NCI-H69 (cell line): ENCODE measurements at regions not wholly inside any gene's neighbourhood (a gene's known extent, or its start where the extent isn't known, plus 50 kb on each side); places are given as distances from the start of the nearest gene placed in this dataset.
"Not testable (repeated sequence)": the region's sequence is repeated elsewhere in the genome, so short reads cannot be mapped to it uniquely, and the experiment has no call there.

Experiments
- DNase-seq: peaks from one replicate; lab custom pipeline; 2025; lab: John Stamatoyannopoulos, UW

- DNase-seq: no peak
These were observed 130.1 kb upstream of the SLC44A1 start for GRCh38 chr9:105114318-105114717.

- peak; percentile 55 for DNase-seq
These were observed 129.3 kb upstream of the SLC44A1 start for GRCh38 chr9:105114964-105115728.

GRCh38 chr9:105116052-105116868, 128.2 kb upstream of the SLC44A1 start:
- no peak for DNase-seq

DNA sequence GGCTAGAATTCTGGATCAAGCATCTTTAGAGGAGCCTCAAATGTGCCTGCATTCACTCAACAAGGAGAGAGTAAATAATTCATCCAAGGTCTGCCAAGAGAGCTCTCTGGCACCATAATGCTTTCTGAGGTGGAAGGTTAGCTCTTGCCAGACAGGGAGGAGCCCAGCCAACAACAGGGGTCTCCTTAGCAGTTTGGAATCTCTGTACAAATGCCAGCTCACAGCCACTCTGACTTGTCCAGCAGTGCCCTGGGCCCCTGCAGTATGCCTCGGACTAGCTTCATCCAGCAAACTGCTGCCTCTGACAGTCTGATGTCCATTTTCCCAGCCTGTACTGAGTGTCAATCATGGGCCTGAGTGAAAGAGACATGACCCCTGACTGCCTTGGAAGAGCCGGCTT, 127.2 kb upstream of the SLC44A1 start:
- DNase-seq: peak; percentile 63

DNA sequence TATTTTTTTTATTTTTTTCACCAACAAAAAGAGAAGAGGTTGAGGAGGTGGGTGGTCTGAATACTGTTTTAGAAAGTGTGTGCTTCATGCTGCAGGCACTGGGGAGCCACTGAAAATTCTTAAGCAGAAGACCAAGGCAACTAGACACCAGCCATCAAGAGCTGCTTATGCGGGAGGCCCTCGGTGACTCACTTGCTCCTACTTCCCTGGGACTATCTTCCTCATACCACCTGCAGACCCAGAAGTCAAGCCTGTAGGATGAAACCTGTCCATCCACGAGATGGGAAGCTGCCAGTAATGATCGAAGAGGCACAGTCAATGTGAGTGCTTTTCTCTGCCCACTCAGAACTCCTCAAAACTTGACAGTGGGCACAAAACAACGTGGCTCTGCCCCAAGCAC, 125.8 kb upstream of the SLC44A1 start:
- DNase-seq: no peak

- DNase-seq: no peak
These were observed 125.3 kb upstream of the SLC44A1 start for GRCh38 chr9:105119156-105119555.

DNA sequence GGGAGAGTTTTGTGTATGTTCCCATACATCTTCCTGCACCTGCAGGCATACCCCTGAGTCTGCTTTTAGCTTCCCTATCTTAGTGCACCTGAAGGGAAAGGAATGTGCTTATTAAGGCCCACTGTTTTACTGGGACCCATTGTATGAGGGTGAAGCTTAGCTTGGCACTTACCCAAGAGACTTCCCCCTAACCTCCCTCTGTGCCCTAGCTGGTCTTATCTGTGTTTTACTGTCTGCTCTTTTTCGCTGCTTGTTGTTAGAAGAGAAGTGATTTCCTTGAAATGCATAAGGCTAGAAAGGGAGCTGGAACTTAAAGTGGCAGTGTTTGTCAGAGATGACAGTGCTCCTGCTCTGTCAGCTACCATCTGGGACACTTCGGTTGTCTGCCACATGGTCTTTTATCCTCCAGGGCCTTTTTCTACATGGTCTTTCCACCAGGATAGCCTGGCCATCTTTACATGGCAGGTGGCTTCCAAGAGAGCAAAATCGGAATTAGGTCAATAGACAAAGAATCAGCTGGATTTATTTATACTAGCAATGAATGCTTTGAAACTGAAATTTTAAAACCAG, 122.5 kb upstream of the SLC44A1 start:
- DNase-seq: no peak

DNA sequence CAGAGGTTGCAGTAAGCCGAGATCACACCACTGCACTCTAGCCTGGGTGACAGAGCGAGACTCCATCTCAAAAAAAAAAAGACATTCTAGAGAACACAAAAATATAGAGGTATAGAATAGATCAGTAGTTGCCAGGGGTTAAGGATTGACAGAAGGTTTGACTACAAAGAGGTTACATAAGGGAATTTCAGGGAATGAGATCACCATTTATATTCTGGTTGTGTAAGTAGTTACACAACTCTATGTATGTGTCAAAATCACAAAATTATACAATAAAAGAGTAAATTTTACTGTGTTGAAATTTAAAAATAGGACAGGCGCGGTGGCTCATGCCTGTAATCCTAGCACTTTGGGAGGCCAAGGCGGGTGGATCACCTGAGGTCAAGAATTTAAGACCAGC, 119.9 kb upstream of the SLC44A1 start:
- not testable (repeated sequence) for DNase-seq

GRCh38 chr9:105126226-105126625, 118.2 kb upstream of the SLC44A1 start:
- no peak for DNase-seq

GRCh38 chr9:105127863-105128220, 116.6 kb upstream of the SLC44A1 start:
- DNase-seq: peak; percentile 24

GRCh38 chr9:105128908-105129600, 115.4 kb upstream of the SLC44A1 start:
- peak; percentile 77 for DNase-seq

DNA sequence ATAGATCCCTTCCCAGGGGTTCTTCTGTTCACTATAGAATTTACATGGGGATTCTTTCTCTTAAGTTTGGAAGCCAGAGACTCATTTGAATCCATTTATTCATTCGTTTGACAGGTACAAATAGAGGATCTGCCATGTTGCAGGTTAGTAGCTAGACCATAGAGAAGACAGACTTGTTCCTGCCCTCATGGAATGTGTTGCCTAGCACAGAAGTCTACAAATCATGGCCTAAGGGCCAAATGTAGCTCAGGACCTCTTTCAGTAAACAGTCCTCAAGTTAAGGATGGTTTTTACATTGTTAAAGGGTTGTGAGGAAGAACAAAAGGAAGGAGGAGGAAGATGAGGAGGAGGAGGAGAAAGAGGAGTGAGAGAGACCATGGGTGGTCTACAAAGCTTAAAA, 114.7 kb upstream of the SLC44A1 start:
- no peak for DNase-seq

DNA sequence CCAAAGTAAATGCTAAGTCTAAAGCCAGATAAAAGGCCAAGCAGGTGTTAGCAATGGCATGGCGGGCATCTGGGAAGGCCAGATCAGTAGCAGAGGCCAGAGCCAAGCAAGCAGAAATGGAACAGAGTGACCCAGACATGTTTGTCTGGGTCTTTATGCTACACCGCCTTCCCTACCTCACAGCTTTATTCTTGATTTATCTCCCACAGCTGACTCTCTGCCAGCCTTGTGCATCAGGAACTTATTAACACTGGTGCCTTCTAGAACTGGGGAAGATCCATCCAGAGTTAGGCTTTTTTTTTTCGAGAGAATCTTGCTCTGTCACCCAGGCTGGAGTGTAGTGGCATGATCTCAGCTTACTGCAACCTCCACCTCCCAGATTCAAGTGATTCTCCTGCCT, 112.5 kb upstream of the SLC44A1 start:
- no peak for DNase-seq

- no peak for DNase-seq
These were observed 111.8 kb upstream of the SLC44A1 start for GRCh38 chr9:105132606-105133005.

GRCh38 chr9:105138306-105138801, 106.1 kb upstream of the SLC44A1 start:
- DNase-seq: peak; percentile 98

GRCh38 chr9:105141146-105141975, 103.1 kb upstream of the SLC44A1 start:
- DNase-seq: no peak

- DNase-seq: no peak
These were observed 102.5 kb upstream of the SLC44A1 start for GRCh38 chr9:105141976-105142250.

DNA sequence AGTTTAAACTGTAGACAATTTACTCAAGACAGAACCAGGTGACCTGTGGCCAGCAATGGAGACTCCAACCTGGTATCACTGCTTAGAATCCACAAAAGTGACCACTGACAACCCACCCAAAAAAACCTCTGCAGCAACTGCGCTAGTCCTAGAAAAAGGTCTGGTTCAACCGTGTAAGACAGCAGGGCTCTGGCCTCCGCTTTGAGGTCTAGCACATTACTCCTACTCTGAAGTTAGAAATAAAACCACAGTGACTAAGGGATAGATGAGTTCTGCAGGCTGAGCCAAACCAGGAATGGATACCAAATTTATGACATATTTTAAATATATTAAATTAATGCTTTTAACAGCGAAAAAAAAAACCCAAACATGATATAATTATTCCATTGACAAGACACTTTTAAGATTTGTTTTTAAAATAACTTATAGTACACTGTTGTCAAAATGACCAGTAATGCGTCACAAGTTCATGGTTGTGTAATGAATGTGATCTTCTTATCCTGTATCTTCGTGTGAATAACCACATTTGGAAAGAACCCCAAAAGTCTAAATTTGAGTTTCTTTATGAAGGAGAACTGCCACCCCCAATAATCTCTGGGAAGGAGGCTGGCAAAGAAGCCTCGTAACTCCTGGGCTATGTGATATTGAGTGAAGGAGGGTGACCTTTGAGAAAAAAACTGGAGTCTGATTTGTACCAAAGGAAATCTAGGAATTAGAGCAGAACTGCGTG, 101.9 kb upstream of the SLC44A1 start:
- no peak for DNase-seq

GRCh38 chr9:105143136-105143430, 101.4 kb upstream of the SLC44A1 start:
- DNase-seq: no peak

GRCh38 chr9:105144076-105144475, 100.4 kb upstream of the SLC44A1 start:
- no peak for DNase-seq

DNA sequence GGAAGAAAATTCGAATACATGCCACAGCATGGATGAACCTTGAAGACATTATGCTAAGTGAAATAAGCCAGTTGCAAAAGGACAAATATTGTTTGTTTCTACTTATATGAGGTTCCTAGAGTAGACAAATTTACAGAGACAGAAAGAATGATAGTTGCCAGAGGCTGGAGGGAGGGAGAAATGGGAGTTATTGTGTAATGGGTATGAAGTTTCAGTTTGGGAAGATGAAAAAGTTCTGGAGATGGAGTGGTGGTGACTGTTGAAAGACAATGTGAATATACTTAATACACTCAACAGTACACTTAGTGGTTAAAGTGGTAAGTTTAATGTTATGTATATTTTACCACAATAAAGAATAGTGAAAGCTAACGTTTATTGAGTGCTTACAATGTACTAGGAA, 99.6 kb upstream of the SLC44A1 start:
- DNase-seq: no peak
